Subcutaneous abdominal adipose tissue (tissue), 5 donors: ENCODE measurements at regions not wholly inside any gene's neighbourhood (a gene's known extent, or its start where the extent isn't known, plus 50 kb on each side); places are given as distances from the start of the nearest gene placed in this dataset.
"Not testable (repeated sequence)": the region's sequence is repeated elsewhere in the genome, so short reads cannot be mapped to it uniquely, and the experiment has no call there.

Source experiments
- H3K27ac ChIP-seq: one replicate; pipeline ENCODE4 v1.7.0; 2013; ENCODE audit warnings: low read depth, mild to moderate bottlenecking, inconsistent platforms, low read length, moderate library complexity
- H3K27me3 ChIP-seq, 5 donors: one replicate each; pipeline ENCODE4 v1.7.0; 2013; ENCODE audit warnings: low read length in 5 of 5, inconsistent platforms in 1 of 5; ENCODE audit not compliant: control insufficient read depth in 5 of 5, insufficient read depth in 4 of 5
- H3K36me3 ChIP-seq, 5 donors: one replicate each; pipeline ENCODE4 v1.7.0; 2013; ENCODE audit warnings: low read length in 5 of 5; ENCODE audit not compliant: control insufficient read depth in 5 of 5, insufficient read depth in 5 of 5
- H3K4me1 ChIP-seq, 5 donors: one replicate each; pipeline ENCODE4 v1.7.0; 2013; ENCODE audit warnings: low read length in 5 of 5, mild to moderate bottlenecking in 3 of 5, moderate library complexity in 1 of 5; ENCODE audit not compliant: control insufficient read depth in 5 of 5, insufficient read depth in 5 of 5
- H3K4me3 ChIP-seq, 5 donors: one replicate each; pipeline ENCODE4 v1.7.0; 2013; ENCODE audit warnings: low read length in 5 of 5, low read depth in 1 of 5
- H3K9ac ChIP-seq, 5 donors: one replicate each; pipeline ENCODE4 v1.7.0; 2013; ENCODE audit warnings: low read length in 5 of 5, mild to moderate bottlenecking in 4 of 5, moderate library complexity in 3 of 5
- H3K9me3 ChIP-seq, 5 donors: one replicate each; pipeline ENCODE4 v1.7.0; 2013; ENCODE audit warnings: low read length in 5 of 5; ENCODE audit not compliant: control insufficient read depth in 5 of 5
- donor health status: healthy.
- donor health status: healthy.
- donor health status: healthy.
- donor health status: healthy.
- donor health status: healthy.

- Histone ChIP-seq H3K4me1 (no peaks in the 10 kb centered on the region), H3K9me3 (peaks cover under 1 to 26% (median 13%) of the 10 kb centered on the region in 5 donors), H3K27me3 (no peaks in the 10 kb centered on the region), H3K4me3 (no peak overlapping the region), H3K9ac (no peak overlapping the region), H3K36me3 (no peaks in the 10 kb centered on the region), H3K27ac (no peak overlapping the region)
These were observed 655.5 kb upstream of the DEFB115 start for GRCh38 chr20:30601974-30602373.

- Histone ChIP-seq H3K4me1 (no peaks in the 10 kb centered on the region), H3K9ac (no peak overlapping the region), H3K27ac (no peak overlapping the region), H3K9me3 (peaks cover 4 to 25% (median 17%) of the 10 kb centered on the region in 5 donors), H3K36me3 (no peaks in the 10 kb centered on the region), H3K4me3 (no peak overlapping the region), H3K27me3 (no peaks in the 10 kb centered on the region)
These were observed 655.0 kb upstream of the DEFB115 start for GRCh38 chr20:30602424-30602823.

- no peaks in the 10 kb centered on the region for H3K27me3 ChIP-seq
- H3K9me3 ChIP-seq: peaks cover 4 to 32% (median 21%) of the 10 kb centered on the region in 5 donors
These were observed 650.5 kb upstream of the DEFB115 start for GRCh38 chr20:30606990-30607389.

GRCh38 chr20:30610029-30610693, 647.3 kb upstream of the DEFB115 start:
- Histone ChIP-seq H3K4me1 (peaks cover 0 to 13% (median 0%) of the 10 kb centered on the region in 5 donors), H3K9ac (no peak overlapping the region)

More at GRCh38 chr20:30606990-30607389, 650.5 kb upstream of the DEFB115 start:
- no peaks in the 10 kb centered on the region for H3K36me3 ChIP-seq
- no peak overlapping the region for H3K4me3 ChIP-seq
- no peak overlapping the region for H3K9ac ChIP-seq
- H3K27ac ChIP-seq: no peak overlapping the region
- peaks cover 0 to 13% (median 0%) of the 10 kb centered on the region in 5 donors for H3K4me1 ChIP-seq

GRCh38 chr20:30610751-30611150, 646.7 kb upstream of the DEFB115 start:
- Histone ChIP-seq H3K9ac (no peak overlapping the region), H3K9me3 (peaks cover 4 to 32% (median 17%) of the 10 kb centered on the region in 5 donors), H3K27me3 (no peaks in the 10 kb centered on the region), H3K4me1 (peaks cover 0 to 13% (median 0%) of the 10 kb centered on the region in 5 donors), H3K27ac (no peak overlapping the region), H3K36me3 (no peaks in the 10 kb centered on the region), H3K4me3 (no peak overlapping the region)

More at GRCh38 chr20:30610029-30610693, 647.3 kb upstream of the DEFB115 start:
- Histone ChIP-seq H3K27ac (no peak overlapping the region), H3K9me3 (peaks cover 4 to 32% (median 17%) of the 10 kb centered on the region in 5 donors), H3K27me3 (no peaks in the 10 kb centered on the region), H3K4me3 (no peak overlapping the region), H3K36me3 (no peaks in the 10 kb centered on the region)

GRCh38 chr20:30611239-30611984, 646.1 kb upstream of the DEFB115 start:
- Histone ChIP-seq H3K9me3 (peaks cover 4 to 26% (median 15%) of the 10 kb centered on the region in 5 donors), H3K36me3 (no peaks in the 10 kb centered on the region), H3K4me3 (no peak overlapping the region), H3K27me3 (no peaks in the 10 kb centered on the region), H3K4me1 (peaks cover 0 to 13% (median 0%) of the 10 kb centered on the region in 5 donors), H3K9ac (no peak overlapping the region), H3K27ac (no peak overlapping the region)

- Histone ChIP-seq H3K4me1 (peaks cover 0 to 13% (median 0%) of the 10 kb centered on the region in 5 donors), H3K9ac (no peak overlapping the region), H3K27ac (no peak overlapping the region), H3K27me3 (no peaks in the 10 kb centered on the region), H3K36me3 (no peaks in the 10 kb centered on the region), H3K4me3 (no peak overlapping the region), H3K9me3 (peaks cover 0 to 20% (median 6%) of the 10 kb centered on the region in 5 donors)
These were observed 645.1 kb upstream of the DEFB115 start for GRCh38 chr20:30612344-30612743.

- H3K9ac ChIP-seq, H3K27ac ChIP-seq, H3K9me3 ChIP-seq: not testable (repeated sequence)
These were observed 636.1 kb upstream of the DEFB115 start for GRCh38 chr20:30621346-30621745.

GRCh38 chr20:30624310-30624709, 633.2 kb upstream of the DEFB115 start:
- not testable (repeated sequence) for H3K9me3 ChIP-seq, H3K9ac ChIP-seq, H3K27me3 ChIP-seq, H3K27ac ChIP-seq, H3K4me1 ChIP-seq, H3K36me3 ChIP-seq, H3K4me3 ChIP-seq

More at GRCh38 chr20:30621346-30621745, 636.1 kb upstream of the DEFB115 start:
- H3K36me3 ChIP-seq, H3K4me3 ChIP-seq, H3K4me1 ChIP-seq, H3K27me3 ChIP-seq: not testable (repeated sequence)

GRCh38 chr20:30629376-30629775, 628.1 kb upstream of the DEFB115 start:
- not testable (repeated sequence) for H3K4me3 ChIP-seq, H3K9me3 ChIP-seq, H3K36me3 ChIP-seq, H3K9ac ChIP-seq, H3K4me1 ChIP-seq, H3K27me3 ChIP-seq, H3K27ac ChIP-seq
